Ishikawa (cell line): ENCODE measurements at regions not wholly inside any gene's neighbourhood (a gene's known extent, or its start where the extent isn't known, plus 50 kb on each side); places are given as distances from the start of the nearest gene placed in this dataset.

ENCODE experiments used
- FOXM1 ChIP-seq: IDR thresholded peaks from 2 replicates; pipeline ENCODE4 v1.6.1; 2012; ENCODE audit warnings: low read depth, borderline replicate concordance
- TF ChIP-seq, protein P1 (sequence below): IDR thresholded peaks from 2 replicates; pipeline ENCODE4 v1.6.1; 2012
- TF ChIP-seq, protein P2 (sequence below): IDR thresholded peaks from 2 replicates; pipeline ENCODE4 v1.6.1; 2012

DNA sequence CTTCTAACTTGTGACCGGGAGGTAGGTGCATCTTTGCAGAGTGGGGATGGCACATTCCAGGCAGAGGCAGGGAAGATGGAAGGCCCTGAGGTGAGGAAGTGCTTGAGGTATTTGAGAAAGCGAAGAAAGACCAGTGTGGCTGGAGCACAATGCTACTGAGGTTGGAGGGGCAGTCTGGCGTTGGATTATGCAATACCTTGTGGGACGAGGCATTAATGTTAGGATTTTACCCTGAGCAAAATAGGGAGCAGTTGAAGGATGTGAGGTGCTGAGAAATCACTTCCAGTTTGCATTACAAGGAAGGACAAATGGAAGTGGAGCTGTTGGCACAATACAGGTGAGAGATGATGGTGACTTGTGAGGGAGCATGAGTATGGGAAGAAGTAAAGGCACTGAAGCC is 145.5 kb downstream of the KCNA5 start:
- TF ChIP-seq, protein P1, sequence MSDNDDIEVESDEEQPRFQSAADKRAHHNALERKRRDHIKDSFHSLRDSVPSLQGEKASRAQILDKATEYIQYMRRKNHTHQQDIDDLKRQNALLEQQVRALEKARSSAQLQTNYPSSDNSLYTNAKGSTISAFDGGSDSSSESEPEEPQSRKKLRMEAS = no peak
- TF ChIP-seq, protein P2, sequence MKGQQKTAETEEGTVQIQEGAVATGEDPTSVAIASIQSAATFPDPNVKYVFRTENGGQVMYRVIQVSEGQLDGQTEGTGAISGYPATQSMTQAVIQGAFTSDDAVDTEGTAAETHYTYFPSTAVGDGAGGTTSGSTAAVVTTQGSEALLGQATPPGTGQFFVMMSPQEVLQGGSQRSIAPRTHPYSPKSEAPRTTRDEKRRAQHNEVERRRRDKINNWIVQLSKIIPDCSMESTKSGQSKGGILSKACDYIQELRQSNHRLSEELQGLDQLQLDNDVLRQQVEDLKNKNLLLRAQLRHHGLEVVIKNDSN = no peak
- TF ChIP-seq FOXM1 = no peak
